Testis (tissue), 2 donors: ENCODE measurements at regions not wholly inside any gene's neighbourhood (a gene's known extent, or its start where the extent isn't known, plus 50 kb on each side); places are given as distances from the start of the nearest gene placed in this dataset.

Source experiments
- DNase-seq: peaks from one replicate; pipeline ENCODE4 v3.0.0-alpha.2; 2019
- H3K27ac ChIP-seq, 2 donors: fragments of 200-600 bp; sonication (generic); one replicate each; pipeline ENCODE4 v1.5.1; 2019
- H3K27me3 ChIP-seq: fragments of 200-600 bp; sonication (generic); one replicate; pipeline ENCODE4 v1.5.1; 2019
- H3K36me3 ChIP-seq: fragments of 200-600 bp; sonication (generic); one replicate; pipeline ENCODE4 v1.5.1; 2017; ENCODE audit warnings: low read depth; ENCODE audit errors: missing control alignments
- H3K4me1 ChIP-seq: fragments of 200-600 bp; sonication (generic); one replicate; pipeline ENCODE4 v1.5.1; 2019
- H3K4me3 ChIP-seq, 2 donors: fragments of 200-600 bp; sonication (generic); one replicate each; pipeline ENCODE4 v1.5.1; 2017 to 2019
- H3K9me3 ChIP-seq: fragments of 200-600 bp; sonication (generic); one replicate; pipeline ENCODE4 v1.5.1; 2017
- POLR2A ChIP-seq: fragments of 450-650 bp; IDR thresholded peaks from one replicate; pipeline ENCODE4 v1.6.1; 2017; ENCODE audit warnings: antibody characterized with exemption, mild to moderate bottlenecking, moderate library complexity
- WGBS, 2 donors: methylation state at CpG; one replicate each; pipeline ENCODE4 v1.1.5; 2018; 5-methylcytosine and 5-hydroxymethylcytosine counted together
- intact Hi-C: fragments of 100-400 bp; cut with DNase I; formaldehyde crosslinking; loops from one replicate; pipeline ENCODE4 v1.15.1; 2023; ENCODE audit warnings: low total_unique reads
- TF ChIP-seq, protein P1 (sequence below), 3 experiments: fragments of 450-650 bp in 2 of 3; fragments of 200-600 bp in 1 of 3; sonication (generic) in 1 of 3; IDR thresholded peaks; one replicate each; pipeline ENCODE4 v1.5.1; 2016 to 2019; ENCODE audit warnings: antibody characterized with exemption in 3 of 3, mild to moderate bottlenecking in 2 of 3, moderate library complexity in 1 of 3

GRCh38 chr15:62934236-62934971, 108.1 kb upstream of the TPM1 start:
- Histone ChIP-seq H3K4me1 (no peaks in the 10 kb centered on the region), H3K27ac (no peak overlapping the region), H3K36me3 (no peaks in the 10 kb centered on the region), H3K4me3 (no peak overlapping the region), H3K9me3 (no peaks in the 10 kb centered on the region), H3K27me3 (no peaks in the 10 kb centered on the region)
- intact Hi-C loops = no loop called here
- peak; percentile 27 for DNase-seq
- WGBS, 2 donors = 70 to 72% methylated on average over 14 of the region's 14 CpGs
- TF ChIP-seq POLR2A = no peak

DNA sequence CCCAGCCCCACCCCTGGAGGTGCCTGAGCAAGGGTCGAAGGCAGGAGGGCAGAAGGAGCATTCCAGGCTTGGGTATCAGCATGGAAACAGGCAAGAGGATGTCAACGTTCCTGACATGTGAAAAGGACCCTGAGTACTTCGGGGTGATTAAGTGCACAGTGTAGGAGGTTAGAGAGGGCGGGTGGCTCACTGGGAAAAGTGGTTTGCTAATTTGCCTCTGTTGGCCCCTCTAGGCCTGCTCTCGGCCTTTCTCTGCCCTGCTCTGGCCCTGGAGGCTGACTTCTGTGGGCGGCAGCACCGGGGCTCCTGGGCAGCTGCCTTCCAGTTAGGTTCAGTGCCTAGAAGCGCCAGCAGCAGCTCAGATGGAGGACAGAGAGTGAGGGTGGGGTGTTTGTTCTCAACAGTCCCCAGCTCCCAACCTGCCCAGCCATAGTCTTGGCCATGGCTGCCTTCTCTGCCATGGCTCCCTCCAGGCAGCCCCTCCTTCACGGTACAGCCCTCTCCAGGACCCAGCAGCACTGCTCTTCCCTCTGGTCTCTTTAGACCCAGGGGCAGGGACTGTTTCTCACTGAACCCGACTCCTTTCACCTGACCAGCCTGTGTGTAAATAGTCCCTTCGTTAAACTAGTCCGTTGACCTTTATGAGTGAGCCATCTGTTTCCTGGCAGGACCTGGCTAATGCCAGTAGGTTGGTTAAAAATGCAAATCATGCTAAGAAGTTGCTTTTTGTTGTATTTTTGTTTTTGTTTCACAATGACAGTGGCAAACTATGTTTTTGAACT, 107.1 kb upstream of the TPM1 start:
- Histone ChIP-seq H3K4me3 (no peak overlapping the region), H3K36me3 (no peaks in the 10 kb centered on the region), H3K4me1 (peaks cover 9% of the 10 kb centered on the region), H3K27ac (no peak overlapping the region), H3K27me3 (no peaks in the 10 kb centered on the region), H3K9me3 (no peaks in the 10 kb centered on the region)
- TF ChIP-seq POLR2A = no peak
- TF ChIP-seq, protein P1, sequence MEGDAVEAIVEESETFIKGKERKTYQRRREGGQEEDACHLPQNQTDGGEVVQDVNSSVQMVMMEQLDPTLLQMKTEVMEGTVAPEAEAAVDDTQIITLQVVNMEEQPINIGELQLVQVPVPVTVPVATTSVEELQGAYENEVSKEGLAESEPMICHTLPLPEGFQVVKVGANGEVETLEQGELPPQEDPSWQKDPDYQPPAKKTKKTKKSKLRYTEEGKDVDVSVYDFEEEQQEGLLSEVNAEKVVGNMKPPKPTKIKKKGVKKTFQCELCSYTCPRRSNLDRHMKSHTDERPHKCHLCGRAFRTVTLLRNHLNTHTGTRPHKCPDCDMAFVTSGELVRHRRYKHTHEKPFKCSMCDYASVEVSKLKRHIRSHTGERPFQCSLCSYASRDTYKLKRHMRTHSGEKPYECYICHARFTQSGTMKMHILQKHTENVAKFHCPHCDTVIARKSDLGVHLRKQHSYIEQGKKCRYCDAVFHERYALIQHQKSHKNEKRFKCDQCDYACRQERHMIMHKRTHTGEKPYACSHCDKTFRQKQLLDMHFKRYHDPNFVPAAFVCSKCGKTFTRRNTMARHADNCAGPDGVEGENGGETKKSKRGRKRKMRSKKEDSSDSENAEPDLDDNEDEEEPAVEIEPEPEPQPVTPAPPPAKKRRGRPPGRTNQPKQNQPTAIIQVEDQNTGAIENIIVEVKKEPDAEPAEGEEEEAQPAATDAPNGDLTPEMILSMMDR (IDR thresholded peaks at IDR 0.05) = no peak
- DNase-seq = no peak
- WGBS, 2 donors = 67 to 76% methylated on average over 8 to 12 of the region's 12 CpGs
- intact Hi-C loops = no loop called here

DNA sequence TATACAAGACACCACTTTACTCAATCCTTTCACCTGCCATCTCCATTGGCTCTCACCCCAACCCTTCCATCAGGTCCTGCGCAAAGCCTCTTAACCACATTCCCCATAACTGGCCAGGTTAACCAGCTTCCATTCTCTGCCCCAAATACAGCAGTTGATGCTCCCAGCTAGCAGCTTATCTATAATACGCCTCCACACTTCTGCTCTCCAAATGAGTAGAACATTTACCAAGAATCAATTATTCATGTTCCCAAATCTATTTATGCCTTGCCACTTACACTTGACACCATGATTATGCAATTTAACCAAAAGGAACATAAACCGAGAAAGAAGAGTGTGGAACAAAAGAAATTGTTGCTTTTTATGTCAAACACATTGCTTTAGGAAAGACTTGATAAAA, 103.7 kb upstream of the TPM1 start:
- Histone ChIP-seq H3K36me3 (no peaks in the 10 kb centered on the region), H3K9me3 (no peaks in the 10 kb centered on the region), H3K27ac (no peak overlapping the region), H3K4me1 (peaks cover 18% of the 10 kb centered on the region), H3K27me3 (no peaks in the 10 kb centered on the region), H3K4me3 (no peak overlapping the region)
- no peak for TF ChIP-seq POLR2A
- TF ChIP-seq, protein P1 (IDR thresholded peaks at IDR 0.05) = no peak
- DNase-seq = no peak
- WGBS, 2 donors = 76 to 91% methylated on average over 3 of the region's 3 CpGs
- intact Hi-C loops = no loop called here

DNA sequence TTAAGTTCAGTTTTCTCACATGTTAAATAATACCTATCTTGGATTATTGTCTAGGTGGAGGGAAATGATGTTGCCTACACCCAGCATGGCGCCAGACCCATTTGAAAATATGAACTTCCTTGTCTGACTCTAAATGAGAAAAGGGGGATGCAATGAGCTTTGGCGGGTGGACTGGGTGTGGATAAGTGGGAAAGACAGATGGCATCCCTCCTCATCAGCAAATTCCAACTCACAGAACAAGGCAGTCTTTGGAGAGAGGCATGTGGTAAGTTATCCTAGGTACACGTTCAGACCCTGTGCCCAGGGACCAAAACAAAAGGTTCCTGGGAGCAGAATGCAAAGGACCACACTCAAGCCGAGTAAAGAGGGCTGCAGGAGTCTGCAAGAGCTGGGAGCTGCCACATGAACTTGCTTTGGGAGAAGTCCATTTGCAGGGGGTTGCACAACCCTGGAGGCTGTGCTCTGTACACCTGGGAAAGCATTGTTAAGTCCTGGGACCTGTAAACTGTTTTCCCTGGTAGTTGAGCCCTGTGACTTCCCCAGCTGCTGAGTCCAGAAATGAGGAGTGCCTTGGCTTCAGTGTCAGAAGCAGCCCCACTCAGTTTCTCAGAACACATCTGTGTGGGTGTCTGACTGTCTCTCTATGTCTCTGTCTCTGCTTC, 102.3 kb upstream of the TPM1 start:
- H3K27me3 ChIP-seq = no peaks in the 10 kb centered on the region
- no peaks in the 10 kb centered on the region for H3K36me3 ChIP-seq
- no peaks in the 10 kb centered on the region for H3K9me3 ChIP-seq
- H3K4me1 ChIP-seq = peaks cover 18% of the 10 kb centered on the region
- DNase-seq = no peak
- intact Hi-C loops = no loop called here
- H3K4me3 ChIP-seq = no peak overlapping the region
- no peak for TF ChIP-seq POLR2A
- H3K27ac ChIP-seq = peak overlapping the region in 1 of 2 donors; percentile 84
- 75% methylated on average over 4 of the region's 4 CpGs for WGBS, 2 donors

GRCh38 chr15:62940755-62941361, 101.7 kb upstream of the TPM1 start:
- 40 to 64% methylated on average over 11 of the region's 11 CpGs for WGBS, 2 donors
- Histone ChIP-seq H3K9me3 (no peaks in the 10 kb centered on the region), H3K4me3 (no peak overlapping the region), H3K4me1 (peaks cover 18% of the 10 kb centered on the region), H3K27ac (peak overlapping the region in 1 of 2 donors; percentile 84), H3K36me3 (no peaks in the 10 kb centered on the region), H3K27me3 (no peaks in the 10 kb centered on the region)
- peak; percentile 78 for DNase-seq
- intact Hi-C loops = no loop called here
- TF ChIP-seq, protein P1 (IDR thresholded peaks at IDR 0.05) = no peak
- TF ChIP-seq POLR2A = no peak
